GM12878 (cell line): ENCODE measurements at regions not wholly inside any gene's neighbourhood (a gene's known extent, or its start where the extent isn't known, plus 50 kb on each side); places are given as distances from the start of the nearest gene placed in this dataset.
"Not testable (repeated sequence)": the region's sequence is repeated elsewhere in the genome, so short reads cannot be mapped to it uniquely, and the experiment has no call there.

Source experiments
- ATAC-seq: fragments of 200-7000 bp; cut with Tn5 transposase; 3 replicates; pipeline ENCODE4 v1.9.1; 2020; ENCODE audit warnings: mild to moderate bottlenecking, moderate library complexity
- BruUV-seq: library from RNA; stranded (reverse); fragments of 400-500 nt; replicated peaks from 2 replicates; lab custom pipeline; 2021; lab: Mats Ljungman, UMichigan
- CTCF ChIA-PET: fragments of 300-600 bp; sonication (Branson Sonifier 250); formaldehyde crosslinking; extraction: SDS; loops from one replicate; lab custom pipeline; 2021; ENCODE audit warnings: inconsistent platforms; lab: Yijun Ruan, JAX
- POLR2A ChIA-PET: fragments of 350-600 bp; formaldehyde crosslinking; extraction: SDS; loops from one replicate; lab custom pipeline; 2021; ENCODE audit warnings: inconsistent platforms; lab: Charles Lee
- RAD21 ChIA-PET: fragments of 300-600 bp; sonication (Branson Sonifier 250); formaldehyde crosslinking; loops from one replicate; lab custom pipeline; 2023; ENCODE audit warnings: antibody characterized with exemption; ENCODE audit not compliant: unreplicated experiment; lab: Charles Lee
- SMC1A ChIA-PET: fragments of 300-600 bp; sonication (Branson Sonifier 250); formaldehyde crosslinking; loops from one replicate; lab custom pipeline; 2023; ENCODE audit not compliant: unreplicated experiment, uncharacterized antibody; lab: Charles Lee
- DNase-seq: peaks from one replicate; pipeline ENCODE4 v3.0.0-alpha.2; 2011; ENCODE audit warnings: low read depth, low spot score
- FAIRE-seq: peaks from 3 replicates; lab custom pipeline; 2011; peaks lifted over from hg19 to GRCh38; lab: Jason Lieb, UNC
- H2AFZ ChIP-seq: 2 replicates; pipeline ENCODE4 v1.6.0; 2011; ENCODE audit warnings: low read depth, low read length, control low read depth; ENCODE audit not compliant: control insufficient read depth
- H3K27ac ChIP-seq: 2 replicates; pipeline ENCODE4 v1.5.1; 2011; ENCODE audit warnings: control low read depth; ENCODE audit not compliant: control insufficient read depth, insufficient read depth
- H3K27me3 ChIP-seq, 2 experiments: replicated peaks in 1 of 2; 2 replicates each; pipeline versions ENCODE4 v1.6.0 to v1.6.1; 2011; ENCODE audit warnings: low read length in 1 of 2; ENCODE audit not compliant: control insufficient read depth in 2 of 2, insufficient read depth in 2 of 2
- H3K36me3 ChIP-seq, 2 experiments: 2 replicates each; pipeline ENCODE4 v1.5.1; 2011; ENCODE audit warnings: low read length in 1 of 2; ENCODE audit not compliant: control insufficient read depth in 2 of 2, insufficient read depth in 2 of 2
- H3K4me1 ChIP-seq: 2 replicates; pipeline ENCODE4 v1.6.1; 2011; ENCODE audit warnings: mild to moderate bottlenecking, low read length, moderate library complexity, mixed read lengths; ENCODE audit not compliant: control insufficient read depth, insufficient read depth
- H3K4me2 ChIP-seq: 2 replicates; pipeline ENCODE4 v1.6.0; 2011; ENCODE audit warnings: control low read depth; ENCODE audit not compliant: control insufficient read depth, insufficient read depth
- H3K4me3 ChIP-seq: fragments of 200-600 bp; sonication (generic); 2 replicates; pipeline ENCODE4 v1.5.1; 2016
- H3K79me2 ChIP-seq: 2 replicates; pipeline ENCODE4 v1.6.0; 2011; ENCODE audit warnings: low read length; ENCODE audit not compliant: control insufficient read depth, insufficient read depth
- H3K9ac ChIP-seq: 2 replicates; pipeline ENCODE4 v1.8.0; 2011; ENCODE audit warnings: low read length, control low read depth, mixed read lengths; ENCODE audit not compliant: control insufficient read depth, insufficient read depth
- H3K9me3 ChIP-seq: replicated peaks from 3 replicates; pipeline ENCODE4 v1.5.1; 2011; ENCODE audit warnings: mild to moderate bottlenecking, low read length; ENCODE audit not compliant: control insufficient read depth, insufficient read depth
- H4K20me1 ChIP-seq: 2 replicates; pipeline ENCODE4 v1.6.0; 2011; ENCODE audit not compliant: control insufficient read depth, insufficient read depth
- CREB1 ChIP-seq: IDR thresholded peaks from 2 replicates; pipeline ENCODE4 v1.6.1; 2012; ENCODE audit warnings: low read depth, mild to moderate bottlenecking, inconsistent platforms
- RAD51 ChIP-seq: fragments of 450-650 bp; IDR thresholded peaks from 2 replicates; pipeline ENCODE4 v1.6.1; 2016; ENCODE audit warnings: moderate library complexity, mild to moderate bottlenecking, inconsistent platforms
- WGBS: methylation state at CpG from one replicate; pipeline ENCODE4 v1.1.6; 2016; ENCODE audit warnings: low lambda C conversion rate; ENCODE audit not compliant: insufficient replicate concordance, insufficient coverage; ENCODE audit errors: missing lambda C conversion rate; 5-methylcytosine and 5-hydroxymethylcytosine counted together
- in situ Hi-C: fragments of 300-500 bp; cut with MboI; formaldehyde crosslinking; loops from 9 replicates; pipeline ENCODE4 v1.14.3; 2018; ENCODE audit warnings: mixed read lengths
- intact Hi-C: fragments of 100-400 bp; cut with micrococcal nuclease; formaldehyde crosslinking; loops from one replicate; pipeline ENCODE4 v1.14.2; 2022; ENCODE audit not compliant: unreplicated experiment
- TF ChIP-seq, protein P1 (sequence below): fragments of 450-650 bp; formaldehyde crosslinking; IDR thresholded peaks from 2 replicates; pipeline ENCODE4 v1.4.0; 2020; ENCODE audit warnings: mild to moderate bottlenecking, moderate library complexity

DNA sequence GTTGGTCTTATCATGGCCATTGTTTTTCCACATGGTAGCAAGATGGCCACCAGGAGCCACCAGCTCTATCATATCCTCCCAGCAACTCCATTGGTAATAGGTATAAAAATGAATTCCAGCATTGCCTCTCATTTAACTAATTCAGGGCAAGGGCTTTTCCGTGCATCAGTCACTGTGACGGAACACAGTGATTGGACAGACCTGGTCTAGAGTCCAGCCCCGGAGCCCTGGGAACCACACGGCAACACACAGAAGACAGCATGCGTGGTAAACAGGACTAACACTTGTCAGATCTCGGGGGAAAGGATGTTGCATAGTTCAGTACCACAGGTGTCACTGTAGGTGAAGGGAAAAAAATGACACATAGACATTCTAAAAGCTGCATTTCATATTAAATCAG lies 638.0 kb upstream of the RBFOX1 start (continued):
- TF ChIP-seq, protein P1, sequence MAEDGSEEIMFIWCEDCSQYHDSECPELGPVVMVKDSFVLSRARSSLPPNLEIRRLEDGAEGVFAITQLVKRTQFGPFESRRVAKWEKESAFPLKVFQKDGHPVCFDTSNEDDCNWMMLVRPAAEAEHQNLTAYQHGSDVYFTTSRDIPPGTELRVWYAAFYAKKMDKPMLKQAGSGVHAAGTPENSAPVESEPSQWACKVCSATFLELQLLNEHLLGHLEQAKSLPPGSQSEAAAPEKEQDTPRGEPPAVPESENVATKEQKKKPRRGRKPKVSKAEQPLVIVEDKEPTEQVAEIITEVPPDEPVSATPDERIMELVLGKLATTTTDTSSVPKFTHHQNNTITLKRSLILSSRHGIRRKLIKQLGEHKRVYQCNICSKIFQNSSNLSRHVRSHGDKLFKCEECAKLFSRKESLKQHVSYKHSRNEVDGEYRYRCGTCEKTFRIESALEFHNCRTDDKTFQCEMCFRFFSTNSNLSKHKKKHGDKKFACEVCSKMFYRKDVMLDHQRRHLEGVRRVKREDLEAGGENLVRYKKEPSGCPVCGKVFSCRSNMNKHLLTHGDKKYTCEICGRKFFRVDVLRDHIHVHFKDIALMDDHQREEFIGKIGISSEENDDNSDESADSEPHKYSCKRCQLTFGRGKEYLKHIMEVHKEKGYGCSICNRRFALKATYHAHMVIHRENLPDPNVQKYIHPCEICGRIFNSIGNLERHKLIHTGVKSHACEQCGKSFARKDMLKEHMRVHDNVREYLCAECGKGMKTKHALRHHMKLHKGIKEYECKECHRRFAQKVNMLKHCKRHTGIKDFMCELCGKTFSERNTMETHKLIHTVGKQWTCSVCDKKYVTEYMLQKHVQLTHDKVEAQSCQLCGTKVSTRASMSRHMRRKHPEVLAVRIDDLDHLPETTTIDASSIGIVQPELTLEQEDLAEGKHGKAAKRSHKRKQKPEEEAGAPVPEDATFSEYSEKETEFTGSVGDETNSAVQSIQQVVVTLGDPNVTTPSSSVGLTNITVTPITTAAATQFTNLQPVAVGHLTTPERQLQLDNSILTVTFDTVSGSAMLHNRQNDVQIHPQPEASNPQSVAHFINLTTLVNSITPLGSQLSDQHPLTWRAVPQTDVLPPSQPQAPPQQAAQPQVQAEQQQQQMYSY (CRISPR knock-in tag): no peak
- TF ChIP-seq CREB1: no peak
- TF ChIP-seq RAD51: no peak

DNA sequence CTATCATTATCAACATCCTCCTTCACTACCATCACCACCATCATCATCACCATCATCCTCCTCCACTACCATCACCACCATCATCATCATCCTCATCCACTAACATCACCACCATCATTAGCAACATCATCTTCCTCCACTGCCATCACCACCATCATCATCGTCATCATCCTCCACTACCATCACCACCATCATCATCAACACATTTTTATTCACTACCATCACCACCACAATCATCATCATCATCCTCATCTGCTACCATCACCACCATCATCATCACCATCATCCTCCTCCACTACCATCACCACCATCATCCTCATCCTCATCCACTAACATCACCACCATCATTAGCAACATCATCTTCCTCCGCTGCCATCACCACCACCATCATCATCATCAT lies 639.2 kb upstream of the RBFOX1 start:
- peak; percentile 80 for FAIRE-seq
- intact Hi-C loops: not testable (repeated sequence)

More for the DNA sequence above, 639.2 kb upstream of the RBFOX1 start:
- H3K4me1 ChIP-seq, H3K79me2 ChIP-seq, H4K20me1 ChIP-seq, RAD21 ChIA-PET, DNase-seq, H3K36me3 ChIP-seq, H3K27ac ChIP-seq, H3K4me2 ChIP-seq, SMC1A ChIA-PET, in situ Hi-C loops, H3K27me3 ChIP-seq, H3K9me3 ChIP-seq, H3K4me3 ChIP-seq, BruUV-seq, CTCF ChIA-PET, ATAC-seq, POLR2A ChIA-PET, H2AFZ ChIP-seq, H3K9ac ChIP-seq: not testable (repeated sequence)
- 0% methylated on average over 2 of the region's 2 CpGs for WGBS
